ENCODE measurements at regions not wholly inside any gene's neighbourhood (a gene's known extent, or its start where the extent isn't known, plus 50 kb on each side); places are given as distances from the start of the nearest gene placed in this dataset.
"Not testable (repeated sequence)": the region's sequence is repeated elsewhere in the genome, so short reads cannot be mapped to it uniquely, and the experiment has no call there.

DNA sequence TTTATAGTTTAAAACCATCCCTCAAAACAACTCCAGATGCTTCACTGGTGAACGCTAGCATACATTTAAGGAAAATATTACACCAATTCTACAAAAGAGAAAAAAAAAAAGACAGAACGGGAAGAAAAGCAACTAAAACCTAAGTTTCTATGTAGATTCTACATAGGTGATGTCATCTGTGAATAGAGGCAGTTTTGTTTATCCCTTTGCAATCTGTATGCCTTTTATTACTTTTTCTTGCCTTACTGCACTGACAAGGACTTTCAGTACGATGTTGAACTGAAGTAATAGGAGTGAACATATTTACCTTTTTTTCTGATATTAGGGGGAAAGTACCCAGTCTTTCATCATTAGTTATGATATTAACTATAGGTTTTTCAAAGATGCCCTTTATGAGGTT is 101.7 kb upstream of the HAO2 start:
- DNase-seq (ENCODE audit: low read depth): no peak
- TF ChIP-seq, protein P1, sequence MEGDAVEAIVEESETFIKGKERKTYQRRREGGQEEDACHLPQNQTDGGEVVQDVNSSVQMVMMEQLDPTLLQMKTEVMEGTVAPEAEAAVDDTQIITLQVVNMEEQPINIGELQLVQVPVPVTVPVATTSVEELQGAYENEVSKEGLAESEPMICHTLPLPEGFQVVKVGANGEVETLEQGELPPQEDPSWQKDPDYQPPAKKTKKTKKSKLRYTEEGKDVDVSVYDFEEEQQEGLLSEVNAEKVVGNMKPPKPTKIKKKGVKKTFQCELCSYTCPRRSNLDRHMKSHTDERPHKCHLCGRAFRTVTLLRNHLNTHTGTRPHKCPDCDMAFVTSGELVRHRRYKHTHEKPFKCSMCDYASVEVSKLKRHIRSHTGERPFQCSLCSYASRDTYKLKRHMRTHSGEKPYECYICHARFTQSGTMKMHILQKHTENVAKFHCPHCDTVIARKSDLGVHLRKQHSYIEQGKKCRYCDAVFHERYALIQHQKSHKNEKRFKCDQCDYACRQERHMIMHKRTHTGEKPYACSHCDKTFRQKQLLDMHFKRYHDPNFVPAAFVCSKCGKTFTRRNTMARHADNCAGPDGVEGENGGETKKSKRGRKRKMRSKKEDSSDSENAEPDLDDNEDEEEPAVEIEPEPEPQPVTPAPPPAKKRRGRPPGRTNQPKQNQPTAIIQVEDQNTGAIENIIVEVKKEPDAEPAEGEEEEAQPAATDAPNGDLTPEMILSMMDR (conservative IDR thresholded peaks at IDR 0.05; ENCODE audit: control insufficient read depth, insufficient read depth, low read depth, low read length): no peak
- no peak overlapping the region for H3K4me3 ChIP-seq (ENCODE audit: control insufficient read depth, low read depth, low read length)

DNA sequence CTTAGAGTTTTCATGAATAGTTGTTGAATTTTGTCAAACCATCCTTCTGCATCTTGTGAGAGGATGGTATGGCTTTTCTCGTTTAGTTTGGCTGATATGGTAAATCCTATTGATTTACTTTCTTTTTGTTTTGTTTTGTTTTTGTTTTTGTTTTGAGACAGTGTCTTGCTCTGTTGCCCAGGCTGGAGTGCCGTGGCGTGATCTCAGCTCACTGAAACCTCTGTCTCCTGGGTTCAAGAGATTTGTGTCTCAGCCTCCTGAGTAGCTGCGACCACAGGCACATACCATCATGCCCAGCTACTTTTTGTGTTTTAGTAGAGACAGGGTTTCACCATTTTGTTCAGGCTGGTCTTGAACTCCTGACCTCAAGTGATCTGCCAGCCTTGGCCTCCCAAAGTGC is 101.3 kb upstream of the HAO2 start:
- DNase-seq (ENCODE audit: low read depth); H3K4me3 ChIP-seq (ENCODE audit: control insufficient read depth, low read depth, low read length): not testable (repeated sequence)

DNA sequence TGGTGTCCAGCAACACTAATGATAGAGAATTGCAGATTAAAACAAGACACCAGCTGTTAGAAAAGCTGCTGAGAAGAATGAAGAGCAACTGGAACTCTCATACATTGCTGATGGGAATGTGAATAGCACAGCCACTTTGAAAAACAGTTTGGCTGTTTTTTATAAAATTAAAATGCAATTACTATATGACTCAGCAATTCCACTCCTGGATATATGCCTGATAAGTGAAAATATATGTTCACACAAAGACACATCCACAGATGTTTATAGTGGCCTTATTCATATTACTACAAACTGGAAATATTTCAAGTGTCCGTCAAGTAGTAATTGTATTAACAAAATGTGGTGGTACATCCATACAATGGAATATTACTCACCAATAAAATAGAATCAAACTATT is 99.7 kb upstream of the HAO2 start:
- TF ChIP-seq, protein P1 (conservative IDR thresholded peaks at IDR 0.05; ENCODE audit: control insufficient read depth, insufficient read depth, low read depth, low read length): no peak
- DNase-seq (ENCODE audit: low read depth): no peak
- no peak overlapping the region for H3K4me3 ChIP-seq (ENCODE audit: control insufficient read depth, low read depth, low read length)

DNA sequence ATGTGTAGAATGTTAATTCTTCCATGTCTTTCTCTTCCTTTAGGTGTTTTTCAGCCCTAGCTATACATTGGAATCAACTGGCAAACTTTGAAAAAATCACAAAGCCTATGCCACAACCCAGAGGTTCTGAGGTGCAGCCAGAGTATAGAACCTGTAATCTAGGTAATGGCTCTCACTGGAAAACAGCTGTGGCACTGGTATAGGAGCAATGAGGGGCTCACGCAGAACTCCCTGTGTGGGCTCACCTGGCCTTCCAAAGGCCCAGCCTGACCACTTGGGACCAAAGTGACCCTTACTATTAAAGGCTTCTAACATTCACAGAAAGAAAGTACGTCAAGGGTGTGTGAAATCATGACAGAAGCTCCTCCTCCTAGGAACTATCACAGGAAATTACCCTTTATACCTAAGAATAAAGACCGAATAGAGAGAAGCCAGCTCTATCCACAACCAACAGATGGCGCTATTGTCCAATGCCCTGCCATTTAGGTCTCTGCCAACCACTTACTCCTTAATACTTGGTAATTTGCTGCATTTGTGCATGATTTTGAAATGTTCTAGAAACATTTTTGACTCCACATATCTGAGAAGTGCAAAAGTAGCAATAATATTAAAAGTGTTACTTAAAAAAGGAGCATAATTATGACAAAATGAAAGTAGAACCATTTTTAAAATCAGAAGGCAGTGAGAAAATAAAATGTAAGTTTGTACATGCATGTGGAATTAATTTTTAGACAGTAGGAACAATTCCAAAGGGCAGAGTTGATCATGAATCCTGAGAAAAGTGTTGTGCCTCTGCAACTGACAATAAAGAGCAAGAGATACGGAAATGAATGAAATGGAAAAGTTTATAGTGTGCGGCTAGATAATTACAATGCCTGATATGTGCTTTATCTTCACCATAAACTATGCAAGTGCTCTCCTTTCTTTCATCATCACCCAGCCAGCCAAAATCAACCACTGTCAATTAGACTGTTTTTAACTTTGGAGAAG is 93.1 kb upstream of the HAO2 start:
- TF ChIP-seq, protein P1 (conservative IDR thresholded peaks at IDR 0.05; ENCODE audit: control insufficient read depth, insufficient read depth, low read depth, low read length): peak; percentile 99
- no peak overlapping the region for H3K4me3 ChIP-seq (ENCODE audit: control insufficient read depth, low read depth, low read length)
- DNase-seq (ENCODE audit: low read depth): peak; percentile 81

DNA sequence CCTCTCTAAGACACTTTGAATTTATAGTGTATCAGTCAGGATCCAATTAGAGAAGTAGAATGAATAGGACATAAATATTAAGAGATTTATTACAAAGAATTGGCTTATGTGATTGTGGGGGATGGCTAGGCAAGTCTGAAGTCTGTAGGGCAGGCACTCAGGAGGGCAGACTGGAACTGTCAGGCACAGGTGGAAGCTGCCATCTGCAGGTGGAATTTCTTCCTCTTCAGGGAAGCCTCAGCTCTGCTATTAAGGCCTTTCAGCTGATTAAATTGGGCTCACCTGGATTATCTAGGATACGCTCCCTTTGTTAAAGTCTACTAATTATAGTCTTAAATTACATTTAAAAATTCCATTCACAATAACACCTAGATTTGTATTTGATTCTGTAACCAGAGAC is 92.0 kb upstream of the HAO2 start:
- DNase-seq (ENCODE audit: low read depth): no peak
- TF ChIP-seq, protein P1 (conservative IDR thresholded peaks at IDR 0.05; ENCODE audit: control insufficient read depth, insufficient read depth, low read depth, low read length): no peak
- H3K4me3 ChIP-seq (ENCODE audit: control insufficient read depth, low read depth, low read length): no peak overlapping the region

DNA sequence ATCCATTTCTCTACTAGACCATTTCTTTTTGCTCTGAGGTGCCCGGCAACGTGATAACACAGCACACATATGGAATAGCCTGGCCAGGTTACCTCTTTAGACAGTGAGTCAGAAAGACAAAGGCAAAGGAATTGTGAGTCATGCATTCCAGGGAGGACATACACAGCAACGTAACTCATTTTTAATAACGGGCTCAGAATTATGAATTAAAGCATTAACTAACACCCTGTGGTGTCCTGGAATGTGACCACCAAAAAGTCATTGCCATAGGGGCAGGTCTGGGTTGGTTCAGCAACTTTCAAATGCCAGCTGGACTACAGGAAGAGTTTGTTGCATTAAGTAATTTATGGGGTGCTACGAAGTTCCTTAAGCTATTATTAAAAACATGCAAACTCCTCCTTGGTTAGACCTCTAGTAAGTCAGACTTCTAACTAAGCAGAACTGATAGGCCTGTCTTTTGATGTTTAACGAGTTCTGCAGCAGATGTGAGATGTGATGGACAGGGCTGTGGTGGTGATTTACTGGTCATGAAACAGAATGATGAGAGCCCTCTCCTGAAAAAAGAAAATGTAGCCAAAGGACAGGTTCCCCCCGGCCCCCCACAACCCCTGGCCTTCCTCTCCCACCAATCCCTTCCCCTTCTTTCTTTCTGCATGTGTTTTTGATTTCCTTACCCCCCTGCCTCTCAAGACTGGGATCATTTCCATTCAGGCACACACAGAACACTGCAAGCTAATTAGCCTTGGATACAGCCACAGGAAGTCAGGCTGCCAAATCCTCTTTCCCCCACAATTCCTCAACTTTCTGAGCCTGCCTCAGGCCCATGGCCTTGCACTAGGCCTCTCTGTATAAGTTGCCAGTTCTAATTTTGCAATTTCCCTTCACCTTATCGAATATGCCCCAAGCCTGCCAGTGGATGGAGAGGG is 88.9 kb upstream of the HAO2 start:
- H3K4me3 ChIP-seq (ENCODE audit: control insufficient read depth, low read depth, low read length): no peak overlapping the region
- peak; percentile 86 for DNase-seq (ENCODE audit: low read depth)
- TF ChIP-seq, protein P1 (conservative IDR thresholded peaks at IDR 0.05; ENCODE audit: control insufficient read depth, insufficient read depth, low read depth, low read length): no peak

DNA sequence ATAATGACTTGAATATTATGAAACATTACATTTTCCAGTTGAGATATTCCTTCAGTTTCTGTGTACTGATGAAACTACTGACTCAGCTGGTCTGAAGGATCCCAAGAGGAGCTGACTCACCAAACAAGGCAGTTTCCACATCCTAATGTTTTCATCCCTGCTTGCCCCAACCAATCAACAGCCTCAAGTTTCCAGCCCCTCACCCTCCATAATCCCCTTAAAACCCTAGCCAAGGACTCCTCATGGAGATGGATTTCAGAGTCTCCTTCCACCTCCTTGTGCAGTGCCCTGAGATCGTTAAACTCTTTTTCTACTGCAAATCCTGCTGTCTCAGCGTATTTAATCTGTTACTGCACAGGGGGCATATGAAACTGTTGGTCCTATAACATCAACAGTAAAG is 83.1 kb upstream of the HAO2 start:
- H3K4me3 ChIP-seq (ENCODE audit: control insufficient read depth, low read depth, low read length): no peak overlapping the region
- TF ChIP-seq, protein P1 (conservative IDR thresholded peaks at IDR 0.05; ENCODE audit: control insufficient read depth, insufficient read depth, low read depth, low read length): no peak
- peak; percentile 94 for DNase-seq (ENCODE audit: low read depth)

Measured in fibroblast of mammary gland (primary cell).